GM12874 (cell line): ENCODE measurements at regions not wholly inside any gene's neighbourhood (a gene's known extent, or its start where the extent isn't known, plus 50 kb on each side); places are given as distances from the start of the nearest gene placed in this dataset.

Experiments
- TF ChIP-seq, protein P1 (sequence below): IDR thresholded peaks from 2 replicates; pipeline ENCODE4 v1.5.1; 2011; ENCODE audit warnings: low read depth, mild to moderate bottlenecking, control low read depth, low read length, moderate library complexity; ENCODE audit not compliant: insufficient read depth

DNA sequence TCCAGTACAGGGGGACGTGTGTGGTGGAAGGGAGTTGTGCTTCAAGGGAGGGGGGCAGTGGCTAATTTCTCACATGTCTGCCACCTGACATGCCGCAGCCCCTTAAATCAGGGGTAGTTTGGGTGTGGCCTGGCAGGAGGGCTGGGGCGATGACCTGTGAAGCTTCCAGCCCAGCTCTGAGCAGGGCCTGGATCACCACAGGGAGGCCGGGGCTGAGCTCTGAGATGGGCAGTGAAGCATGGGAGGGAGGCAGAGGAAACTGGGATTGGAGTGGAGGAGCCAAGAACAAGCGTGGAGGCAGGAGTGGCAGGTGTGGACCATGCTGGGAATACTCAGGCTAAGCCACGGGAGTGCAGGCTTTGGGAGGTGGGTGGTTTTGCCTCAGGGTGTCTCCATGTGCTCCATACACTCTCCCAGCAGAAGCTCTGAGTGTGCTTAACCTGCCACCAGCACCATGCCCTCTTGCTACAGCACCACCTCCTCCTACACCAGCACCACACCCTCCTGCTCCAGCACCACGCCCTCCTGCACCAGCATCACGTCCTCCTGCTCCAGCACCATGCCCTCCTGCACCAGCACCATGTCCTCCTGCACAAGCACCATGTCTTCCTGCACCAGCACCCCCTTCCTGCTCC, 99.3 kb upstream of the SHH start:
- TF ChIP-seq, protein P1, sequence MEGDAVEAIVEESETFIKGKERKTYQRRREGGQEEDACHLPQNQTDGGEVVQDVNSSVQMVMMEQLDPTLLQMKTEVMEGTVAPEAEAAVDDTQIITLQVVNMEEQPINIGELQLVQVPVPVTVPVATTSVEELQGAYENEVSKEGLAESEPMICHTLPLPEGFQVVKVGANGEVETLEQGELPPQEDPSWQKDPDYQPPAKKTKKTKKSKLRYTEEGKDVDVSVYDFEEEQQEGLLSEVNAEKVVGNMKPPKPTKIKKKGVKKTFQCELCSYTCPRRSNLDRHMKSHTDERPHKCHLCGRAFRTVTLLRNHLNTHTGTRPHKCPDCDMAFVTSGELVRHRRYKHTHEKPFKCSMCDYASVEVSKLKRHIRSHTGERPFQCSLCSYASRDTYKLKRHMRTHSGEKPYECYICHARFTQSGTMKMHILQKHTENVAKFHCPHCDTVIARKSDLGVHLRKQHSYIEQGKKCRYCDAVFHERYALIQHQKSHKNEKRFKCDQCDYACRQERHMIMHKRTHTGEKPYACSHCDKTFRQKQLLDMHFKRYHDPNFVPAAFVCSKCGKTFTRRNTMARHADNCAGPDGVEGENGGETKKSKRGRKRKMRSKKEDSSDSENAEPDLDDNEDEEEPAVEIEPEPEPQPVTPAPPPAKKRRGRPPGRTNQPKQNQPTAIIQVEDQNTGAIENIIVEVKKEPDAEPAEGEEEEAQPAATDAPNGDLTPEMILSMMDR = no peak

DNA sequence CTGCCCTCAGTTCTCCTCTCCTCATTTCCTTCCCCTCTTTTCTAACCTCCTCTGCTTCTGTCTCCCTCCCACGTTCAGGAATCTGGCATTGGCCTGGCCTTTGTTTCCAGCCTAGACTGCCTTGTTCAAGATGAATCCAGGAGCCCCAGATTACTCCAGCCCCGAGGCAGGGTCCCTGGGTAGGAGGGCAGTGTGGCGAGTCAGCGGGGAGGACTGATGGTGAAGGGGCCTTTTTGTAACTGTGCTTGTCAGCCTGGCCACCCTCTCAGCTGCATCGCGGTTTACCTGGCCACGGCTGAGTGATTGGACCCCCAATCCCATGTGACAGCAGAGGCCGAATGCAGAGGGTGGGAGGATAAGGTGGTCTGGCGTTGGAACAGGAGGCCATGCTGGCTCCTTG, 96.1 kb upstream of the SHH start:
- TF ChIP-seq, protein P1 = no peak

DNA sequence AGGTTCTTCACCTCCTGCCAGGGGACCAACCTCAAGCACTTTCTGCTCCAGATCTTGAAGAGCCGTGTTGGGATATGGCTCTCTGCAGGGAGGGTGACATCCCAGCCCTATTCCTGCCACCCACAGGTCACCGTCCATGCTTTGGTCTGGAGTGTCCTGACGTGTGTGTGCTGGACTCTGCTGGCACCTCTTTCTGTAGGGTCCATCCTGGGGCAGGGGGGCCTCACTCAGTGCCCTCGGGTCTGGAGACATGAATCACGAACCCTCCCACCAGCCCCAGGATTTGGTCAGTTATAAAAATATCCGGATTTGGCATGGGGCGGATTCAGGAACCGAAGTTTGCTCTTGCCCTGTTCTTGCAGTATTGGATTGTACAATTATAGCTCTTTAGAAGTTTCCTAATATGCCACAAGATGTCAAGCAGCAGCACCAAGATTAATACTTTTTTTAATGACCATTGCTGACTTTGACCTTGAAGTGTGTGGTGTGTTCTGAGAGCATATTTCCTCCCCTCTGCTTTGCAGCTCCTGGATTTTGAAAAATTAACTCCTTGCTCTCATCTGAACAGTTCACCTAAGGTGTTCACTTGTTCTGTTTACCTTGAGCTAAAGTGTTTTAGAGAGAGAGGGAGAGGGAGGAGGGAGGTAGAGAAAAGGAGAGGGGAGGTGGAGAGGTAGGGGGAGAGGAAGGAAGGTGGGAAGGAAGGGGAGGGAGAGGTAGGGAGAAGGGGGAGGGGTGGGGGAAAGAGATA, 95.4 kb upstream of the SHH start:
- TF ChIP-seq, protein P1 = no peak

DNA sequence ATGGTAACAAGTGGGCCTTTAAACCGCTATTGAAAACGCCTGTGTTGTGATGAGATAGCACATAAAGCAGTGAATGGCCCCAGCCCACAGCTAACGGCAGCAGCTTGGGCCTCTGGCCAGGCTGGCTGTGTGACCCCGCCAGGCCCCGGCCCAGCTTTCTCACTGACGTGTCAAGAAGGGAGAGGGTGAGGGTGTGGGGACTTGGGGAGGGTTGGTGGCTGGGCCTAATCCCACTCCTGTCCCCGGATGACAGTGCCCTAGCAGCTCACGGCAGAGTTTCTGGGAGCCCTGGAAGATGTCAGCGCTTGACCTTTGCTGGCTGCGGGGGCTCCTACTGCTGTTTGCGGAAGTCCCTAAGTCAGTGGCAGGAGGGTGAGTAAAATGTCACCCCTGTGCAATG, 88.9 kb upstream of the SHH start:
- TF ChIP-seq, protein P1 = no peak

DNA sequence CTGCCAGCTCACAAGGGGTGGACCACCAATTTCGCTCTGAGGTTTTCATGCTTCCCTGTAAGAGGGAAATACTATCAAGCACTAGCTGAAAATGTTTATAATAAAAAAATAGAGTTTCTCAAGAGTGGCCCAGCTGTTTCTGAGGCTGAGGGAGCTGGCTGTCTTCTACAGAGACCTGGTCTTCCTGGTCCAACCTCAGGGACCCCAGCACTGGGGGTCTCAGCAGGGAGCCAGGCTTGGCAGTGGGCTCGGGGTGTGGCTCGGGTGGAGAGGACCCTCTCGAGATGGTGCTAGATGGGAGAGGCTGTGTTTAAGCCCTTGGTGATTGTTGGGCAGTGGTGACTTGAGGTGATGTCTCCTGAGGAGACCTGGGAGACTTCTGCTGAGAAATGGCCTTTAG, 87.3 kb upstream of the SHH start:
- TF ChIP-seq, protein P1 = no peak

DNA sequence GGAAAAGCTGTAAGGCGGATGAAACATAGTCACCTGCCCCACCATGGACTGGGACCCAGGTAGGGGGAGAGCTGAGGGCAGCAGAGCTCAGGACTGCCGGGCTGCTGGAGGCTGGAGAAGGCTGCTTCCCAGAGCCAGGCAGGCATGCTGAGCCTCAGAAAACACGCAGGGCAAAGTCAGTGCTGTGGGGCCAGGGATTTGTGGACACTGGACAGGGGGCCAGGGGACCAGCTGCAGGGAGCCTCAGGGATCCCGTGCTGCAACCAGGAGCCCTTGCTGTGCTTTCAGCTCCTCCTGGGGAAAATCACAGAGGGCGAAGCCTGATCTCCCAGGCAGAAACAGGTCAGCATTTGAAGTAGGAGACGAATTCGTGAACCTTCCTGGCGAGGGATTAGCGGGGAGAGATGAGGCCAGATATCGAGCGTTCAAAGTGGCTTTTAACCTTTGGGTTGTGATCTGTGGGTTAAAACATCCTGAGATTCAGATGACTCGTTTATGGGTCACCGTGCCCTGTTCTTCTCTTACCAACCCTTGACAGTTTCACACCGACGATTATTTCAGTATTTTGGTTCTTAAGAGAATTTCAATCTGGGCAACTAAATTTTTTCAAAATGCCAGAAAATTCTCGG, 85.6 kb upstream of the SHH start:
- TF ChIP-seq, protein P1 = no peak

DNA sequence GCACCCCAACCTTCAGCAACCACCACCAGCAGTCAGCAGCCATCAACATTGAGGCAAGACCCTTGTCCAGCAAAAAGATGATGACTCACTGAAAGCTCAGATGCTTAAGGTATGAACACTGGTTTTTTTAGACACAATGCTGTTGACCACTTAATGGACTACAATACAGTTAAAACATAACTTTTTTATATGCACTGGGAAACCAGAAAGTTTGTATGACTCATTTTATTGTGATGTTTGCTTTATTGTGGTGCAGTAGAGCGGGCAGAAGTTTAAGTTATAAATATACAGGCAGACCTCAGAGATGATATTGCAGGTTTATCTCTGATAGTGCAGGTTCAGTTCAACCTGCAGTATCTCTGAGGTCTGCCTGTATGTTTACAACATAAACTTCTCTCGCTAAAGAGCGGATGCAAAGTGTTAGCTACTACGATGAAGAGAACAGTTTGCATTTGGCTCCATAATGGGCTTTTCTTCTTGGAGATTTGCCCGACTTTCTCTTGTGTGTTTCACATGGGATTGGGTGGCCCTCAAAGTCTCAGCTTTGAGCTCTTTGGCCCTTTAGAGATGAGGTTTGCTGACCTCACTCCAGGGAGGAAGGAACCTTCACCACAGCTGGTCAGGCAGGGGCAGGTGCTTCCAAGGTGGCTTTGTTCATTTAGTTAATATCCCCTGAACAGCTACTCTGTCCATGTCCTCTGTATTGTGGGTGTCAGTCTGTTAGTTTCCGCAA, 84.4 kb upstream of the SHH start:
- TF ChIP-seq, protein P1 = no peak
